GM18870 (cell line): ENCODE measurements at regions not wholly inside any gene's neighbourhood (a gene's known extent, or its start where the extent isn't known, plus 50 kb on each side); places are given as distances from the start of the nearest gene placed in this dataset.

Experiments used
- ATAC-seq: cut with Tn5 transposase; IDR thresholded peaks from one replicate; pipeline ENCODE4 v1.9.1; 2021; ENCODE audit warnings: moderate library complexity; ENCODE audit not compliant: unreplicated experiment

DNA sequence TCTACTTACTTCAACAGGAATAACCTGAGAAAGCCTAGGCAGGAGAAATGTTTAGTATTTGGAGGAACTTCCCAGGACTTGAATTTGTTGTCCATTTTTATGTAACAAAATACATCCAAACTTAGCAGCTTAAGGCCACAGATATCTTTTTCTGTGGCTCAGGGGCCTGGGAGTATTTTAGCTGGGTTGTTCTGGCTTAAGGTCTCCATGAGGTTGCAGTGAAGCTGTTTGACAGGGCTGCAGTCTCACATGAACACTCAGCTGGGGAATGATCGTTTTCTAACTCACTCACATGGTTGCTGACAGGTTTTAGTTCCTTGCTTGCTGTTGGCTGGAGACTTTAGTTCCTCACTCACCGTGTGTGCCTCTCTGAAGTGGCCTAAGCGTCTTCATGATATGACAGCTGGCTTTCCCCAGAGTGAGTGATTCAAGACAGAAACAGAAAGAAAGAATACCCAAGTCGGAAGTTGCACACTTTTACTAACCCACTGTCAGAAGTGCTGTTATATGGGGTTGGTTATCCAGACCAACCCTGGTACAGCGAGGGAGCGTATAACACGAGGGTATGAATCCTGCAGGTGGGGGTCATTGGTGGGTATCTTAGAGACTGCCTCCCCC is 229.7 kb upstream of the TBL1XR1 start:
- peak; percentile 100 for ATAC-seq

DNA sequence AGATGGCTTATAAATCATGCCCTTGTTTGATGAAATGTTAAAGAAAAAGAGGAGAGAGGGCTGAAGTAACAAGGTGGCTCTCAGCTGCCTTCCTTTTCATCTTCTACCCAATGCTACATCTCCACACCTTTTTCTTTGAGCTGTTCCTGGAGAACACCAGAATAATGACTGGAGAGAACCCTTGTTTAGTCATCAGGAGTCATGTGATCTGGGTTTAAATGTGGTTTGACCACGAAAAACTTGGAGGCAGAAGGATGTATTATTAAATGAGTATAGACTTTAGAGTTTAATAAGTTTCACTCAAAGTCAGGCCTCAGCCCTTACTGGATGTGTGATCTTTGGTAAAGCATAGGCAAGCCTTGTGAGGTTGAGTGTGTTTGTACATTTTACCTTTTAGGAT is 230.3 kb upstream of the TBL1XR1 start:
- peak; percentile 1 for ATAC-seq

- ATAC-seq, result no peak
Measured at GRCh38 chr3:177429079-177429478, 231.8 kb upstream of the TBL1XR1 start.

DNA sequence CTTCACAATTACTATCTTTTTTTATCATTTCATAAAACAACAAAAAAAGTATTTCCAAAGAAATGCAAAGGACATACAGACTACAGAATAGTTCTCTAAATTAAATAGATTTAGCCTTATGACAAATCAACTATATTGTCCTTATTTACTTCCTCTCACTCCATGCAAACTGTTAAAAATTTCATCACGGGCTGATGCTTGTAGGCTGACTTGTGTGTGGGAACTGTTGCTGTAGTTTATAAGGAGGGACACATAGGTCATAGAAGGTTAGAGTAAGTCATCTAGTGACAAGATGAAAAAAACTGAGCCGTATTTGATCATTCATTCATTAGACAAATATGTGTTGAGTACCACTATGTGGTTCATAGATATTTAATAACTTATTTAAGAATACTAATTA is 232.5 kb upstream of the TBL1XR1 start:
- ATAC-seq, result no peak

- ATAC-seq, result no peak
Measured at GRCh38 chr3:177430653-177431052, 233.4 kb upstream of the TBL1XR1 start.

- no peak for ATAC-seq
Measured at GRCh38 chr3:177431525-177432176, 234.4 kb upstream of the TBL1XR1 start.

GRCh38 chr3:177435301-177435700 is 238.0 kb upstream of the TBL1XR1 start:
- no peak for ATAC-seq

GRCh38 chr3:177437513-177438337 is 240.4 kb upstream of the TBL1XR1 start:
- ATAC-seq, result no peak

DNA sequence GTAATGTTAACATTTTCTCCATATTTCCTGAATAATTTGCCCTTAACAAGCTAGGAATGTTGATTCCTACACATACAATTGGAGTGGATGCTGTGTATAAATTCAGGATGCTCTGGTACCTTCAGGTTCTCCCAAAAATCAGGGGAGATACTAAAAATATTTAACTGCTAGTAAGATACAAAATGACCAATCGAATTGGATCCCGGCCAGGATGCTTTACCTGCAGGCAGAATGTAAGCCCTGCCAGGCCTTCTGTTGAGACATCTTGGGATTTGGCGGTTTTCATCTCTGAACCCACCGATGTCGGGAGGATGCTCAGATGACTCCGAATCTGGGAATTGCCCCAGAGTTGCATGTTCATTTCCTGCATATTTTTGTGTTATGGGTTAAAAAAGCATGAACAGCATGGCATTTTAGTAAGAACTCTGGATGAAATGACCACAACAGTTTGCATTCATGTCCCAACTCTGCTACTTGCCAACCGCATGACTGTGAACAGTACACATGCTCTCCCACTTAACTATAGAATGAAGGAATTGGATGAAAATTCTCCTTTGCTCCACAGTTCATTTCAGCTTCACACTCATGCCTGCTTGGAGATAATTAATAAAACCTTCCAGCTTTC is 241.4 kb upstream of the TBL1XR1 start:
- no peak for ATAC-seq

DNA sequence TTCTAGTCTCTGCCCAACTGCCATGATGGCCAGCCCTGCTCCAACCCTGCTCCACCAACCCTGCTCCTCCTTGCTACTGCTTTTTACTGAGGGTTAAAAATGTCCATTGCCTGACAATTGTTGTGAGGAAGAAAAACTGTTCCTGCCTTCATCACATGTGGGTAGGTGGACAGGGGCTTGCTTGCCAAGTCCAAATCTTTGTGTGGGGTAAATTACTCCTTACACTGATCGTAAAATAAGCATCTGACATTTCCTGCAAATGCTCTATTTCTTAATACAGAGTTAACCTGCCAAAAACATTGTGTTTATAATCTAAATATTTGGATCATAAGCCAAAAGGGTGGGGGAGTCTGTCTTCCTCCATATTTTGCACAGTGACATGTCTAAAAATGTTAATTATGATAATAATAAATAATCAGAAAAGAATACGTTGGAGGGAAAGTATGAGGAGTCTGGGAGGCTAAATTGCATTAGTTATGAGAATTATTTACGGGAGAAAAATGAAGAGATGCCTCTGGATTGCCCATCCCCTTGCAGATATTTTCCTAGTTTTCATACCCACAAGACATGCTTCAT is 242.5 kb upstream of the TBL1XR1 start:
- no peak for ATAC-seq

DNA sequence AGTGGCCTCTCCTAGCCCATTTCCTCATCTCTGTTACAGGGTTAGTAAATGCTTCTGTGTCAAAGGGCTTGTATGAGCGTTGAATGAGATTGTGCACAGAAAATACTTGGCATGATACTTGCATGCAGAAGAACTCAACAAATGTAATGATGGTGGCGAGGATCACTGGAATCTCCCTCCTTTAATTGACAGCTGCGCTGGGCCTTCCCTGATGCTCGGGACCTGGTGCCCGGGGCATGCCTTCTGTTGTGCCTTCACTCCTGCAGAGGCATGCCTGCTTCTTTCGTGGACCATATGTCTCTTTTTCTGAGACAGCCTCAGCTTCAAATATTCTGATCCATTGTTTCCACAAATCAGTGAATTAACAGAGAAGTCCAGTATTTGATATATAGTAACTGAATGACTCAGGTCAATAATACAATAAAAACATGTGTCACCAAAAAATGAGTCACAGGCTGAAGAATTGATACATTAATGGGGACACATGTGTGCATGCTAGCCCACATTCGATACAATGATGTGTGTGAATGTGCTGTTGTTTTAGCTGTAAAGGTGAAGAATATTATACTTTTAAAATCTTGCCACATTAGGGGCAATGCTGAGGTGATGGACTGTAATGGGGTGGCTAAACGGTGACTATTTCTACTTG is 243.3 kb upstream of the TBL1XR1 start:
- ATAC-seq, result no peak

GRCh38 chr3:177441276-177441812 is 244.1 kb upstream of the TBL1XR1 start:
- ATAC-seq, result no peak

DNA sequence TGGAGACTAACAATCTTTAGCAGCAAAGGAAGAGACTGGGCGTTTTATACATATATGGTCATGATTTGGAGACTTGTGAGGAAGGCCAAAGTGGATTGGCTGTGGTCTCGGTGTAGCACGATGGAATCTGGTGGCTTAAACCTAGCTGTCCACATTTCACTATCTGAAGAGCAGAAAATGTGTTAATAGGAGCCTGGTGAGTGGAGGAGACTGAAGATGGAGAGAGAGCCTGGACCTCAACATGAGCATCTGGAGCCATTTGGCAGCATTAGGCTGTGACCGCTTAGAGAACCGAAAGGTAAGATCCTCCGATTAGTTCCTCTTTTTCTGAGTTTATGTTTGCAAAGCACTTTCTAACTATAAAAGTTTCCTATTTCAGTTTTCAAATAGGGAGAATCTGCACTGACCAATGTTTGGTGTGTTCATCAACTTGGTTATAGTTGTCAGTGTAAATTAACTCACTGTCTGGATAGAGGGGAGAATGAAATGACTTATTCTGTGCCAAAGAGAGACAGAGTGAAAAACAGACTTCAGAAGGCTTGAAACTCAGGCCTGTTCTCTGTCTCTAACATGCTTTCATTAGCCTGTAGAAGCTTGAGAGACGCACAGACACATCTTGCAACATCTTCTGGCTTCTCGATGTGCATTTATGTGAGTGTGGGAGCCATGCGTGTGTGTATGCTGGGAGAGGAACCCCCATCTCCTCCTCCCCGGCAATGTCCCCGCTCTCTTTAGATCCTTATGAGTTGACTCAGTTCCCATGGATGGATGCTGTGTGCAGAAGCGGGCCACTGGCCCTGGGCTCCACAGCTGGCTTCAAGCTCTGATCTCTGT is 244.7 kb upstream of the TBL1XR1 start:
- peak; percentile 98 for ATAC-seq

GRCh38 chr3:177443469-177443868 is 246.2 kb upstream of the TBL1XR1 start:
- no peak for ATAC-seq

GRCh38 chr3:177444696-177445095 is 247.4 kb upstream of the TBL1XR1 start:
- no peak for ATAC-seq

DNA sequence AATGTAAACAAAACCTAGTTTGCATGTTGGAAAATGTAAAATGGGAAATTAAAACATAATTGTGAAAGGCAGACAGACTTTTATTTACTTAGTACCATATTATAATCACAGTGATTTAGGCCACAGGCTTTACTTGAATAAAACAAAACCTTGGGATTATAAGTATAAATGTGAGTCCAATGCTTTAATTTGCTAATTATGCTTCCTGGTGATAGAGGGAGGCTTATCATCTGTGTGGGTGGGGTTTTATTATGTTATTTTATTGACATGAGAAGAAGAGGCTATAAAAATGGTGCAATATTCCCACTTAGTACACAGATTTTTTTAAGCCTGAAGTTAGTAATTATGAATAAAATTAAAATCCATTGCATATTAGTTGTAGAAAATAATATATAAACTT is 248.3 kb upstream of the TBL1XR1 start:
- ATAC-seq, result no peak

DNA sequence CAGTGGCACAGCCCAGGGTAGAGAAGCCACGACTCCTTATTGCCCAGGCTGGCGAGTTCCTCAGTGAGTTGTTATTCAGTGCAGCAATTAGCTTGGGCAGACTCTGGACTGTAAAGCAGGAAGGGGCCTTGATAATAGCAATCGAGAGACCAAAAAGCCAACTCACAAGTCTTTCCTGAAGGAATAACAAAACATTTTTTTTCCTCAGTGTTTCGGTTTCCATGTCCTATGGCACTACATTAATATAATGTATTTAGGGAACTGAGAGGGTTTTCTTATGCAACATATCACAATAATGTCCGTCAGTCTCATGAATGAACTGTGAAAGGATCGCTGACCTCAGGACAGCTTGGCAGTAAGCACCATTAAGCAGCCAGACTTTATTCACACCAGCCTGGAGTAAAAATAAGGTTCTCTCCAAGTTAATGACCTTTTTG is 248.9 kb upstream of the TBL1XR1 start:
- no peak for ATAC-seq

- no peak for ATAC-seq
Measured at GRCh38 chr3:177447938-177448337, 250.7 kb upstream of the TBL1XR1 start.

DNA sequence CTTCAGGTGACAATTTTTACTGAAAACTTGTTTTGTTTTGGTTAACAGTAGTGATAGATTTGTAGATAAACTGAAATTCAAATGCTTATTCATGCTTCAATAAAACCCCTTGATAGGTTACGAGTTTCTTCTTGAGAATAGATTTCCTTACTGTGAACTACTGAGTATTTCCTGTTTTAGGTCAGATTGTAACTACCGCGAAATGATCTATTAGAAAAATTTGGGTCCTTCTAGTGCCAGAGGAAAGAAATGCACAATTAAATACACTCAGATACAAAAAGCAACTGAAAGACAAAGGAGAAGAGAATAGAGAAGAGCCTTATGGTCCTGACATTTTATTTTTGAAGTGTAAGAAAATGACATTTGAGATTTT is 251.7 kb upstream of the TBL1XR1 start:
- no peak for ATAC-seq
